ENCODE measurements at regions not wholly inside any gene's neighbourhood (a gene's known extent, or its start where the extent isn't known, plus 50 kb on each side); places are given as distances from the start of the nearest gene placed in this dataset.

DNA sequence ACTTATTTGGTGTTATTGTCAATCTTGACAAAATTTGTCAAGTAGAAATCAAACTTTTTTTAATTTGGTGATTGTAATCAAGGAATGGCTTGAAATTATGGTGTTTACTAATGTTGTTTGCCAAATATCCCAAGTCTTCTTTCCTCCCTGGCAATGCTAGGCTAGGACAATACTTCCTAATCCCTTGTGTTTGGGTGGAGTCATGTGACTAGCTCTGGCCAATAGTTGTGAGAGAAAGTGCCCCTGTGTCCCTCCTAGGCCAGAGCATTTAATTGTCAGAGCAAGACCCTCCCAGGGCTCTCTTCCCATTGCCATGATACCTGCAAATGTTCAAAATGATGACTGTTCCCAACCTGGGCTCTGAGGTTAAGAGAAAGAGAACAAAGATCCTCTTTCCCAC is 132.7 kb downstream of the ANXA2 start:
- TF ChIP-seq, protein P1, sequence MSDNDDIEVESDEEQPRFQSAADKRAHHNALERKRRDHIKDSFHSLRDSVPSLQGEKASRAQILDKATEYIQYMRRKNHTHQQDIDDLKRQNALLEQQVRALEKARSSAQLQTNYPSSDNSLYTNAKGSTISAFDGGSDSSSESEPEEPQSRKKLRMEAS (IDR thresholded peaks at IDR 0.05; ENCODE audit: low read depth, low read length): no peak
- TF ChIP-seq CHD2 (IDR thresholded peaks at IDR 0.05; ENCODE audit: borderline replicate concordance, low read depth, low read length) (no peak), JUND (IDR thresholded peaks at IDR 0.05; ENCODE audit: low read depth, low read length) (no peak), POLR2A (IDR thresholded peaks at IDR 0.05; ENCODE audit: low read depth, low read length) (no peak), TBL1XR1 (IDR thresholded peaks at IDR 0.05; ENCODE audit: low read depth, low read length) (no peak), EP300 (IDR thresholded peaks at IDR 0.05; ENCODE audit: borderline replicate concordance in 1 of 2, control insufficient read depth in 1 of 2, low read depth in 2 of 2, low read length in 2 of 2) (no peak), NRF1 (conservative IDR thresholded peaks at IDR 0.05; ENCODE audit: low read depth, low read length) (no peak)

Measured in GM12878 (cell line).